Activated CD8-positive, alpha-beta memory T cell treated with anti-CD3 and anti-CD28 coated beads, Interleukin-2, amount 50 U/mL, for 1 hour (primary cell): ENCODE measurements at regions not wholly inside any gene's neighbourhood (a gene's known extent, or its start where the extent isn't known, plus 50 kb on each side); places are given as distances from the start of the nearest gene placed in this dataset.
"Not testable (repeated sequence)": the region's sequence is repeated elsewhere in the genome, so short reads cannot be mapped to it uniquely, and the experiment has no call there.

Experiments
- DNase-seq: peaks from one replicate; pipeline ENCODE4 v3.0.0-alpha.2; 2020; ENCODE audit errors: extremely low read depth

DNA sequence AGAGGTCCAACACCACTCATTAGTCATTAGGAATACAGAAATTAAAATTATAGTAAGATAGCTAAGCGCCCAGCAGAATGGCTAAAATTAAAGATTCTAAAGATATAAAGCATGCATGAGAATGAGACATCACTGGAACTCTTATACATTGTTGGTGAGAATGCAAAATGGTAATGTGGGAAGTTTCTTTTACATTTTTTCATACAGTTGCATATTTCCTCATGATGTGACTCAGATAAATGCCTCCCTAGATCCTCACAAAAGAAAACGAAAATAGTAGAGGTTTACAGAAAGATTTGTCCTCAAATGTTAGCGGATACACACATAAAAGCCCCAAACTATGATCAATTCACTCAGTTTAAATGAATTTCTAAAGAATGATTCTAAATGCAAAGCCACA is 633.7 kb upstream of the GJE1 start:
- no peak for DNase-seq

DNA sequence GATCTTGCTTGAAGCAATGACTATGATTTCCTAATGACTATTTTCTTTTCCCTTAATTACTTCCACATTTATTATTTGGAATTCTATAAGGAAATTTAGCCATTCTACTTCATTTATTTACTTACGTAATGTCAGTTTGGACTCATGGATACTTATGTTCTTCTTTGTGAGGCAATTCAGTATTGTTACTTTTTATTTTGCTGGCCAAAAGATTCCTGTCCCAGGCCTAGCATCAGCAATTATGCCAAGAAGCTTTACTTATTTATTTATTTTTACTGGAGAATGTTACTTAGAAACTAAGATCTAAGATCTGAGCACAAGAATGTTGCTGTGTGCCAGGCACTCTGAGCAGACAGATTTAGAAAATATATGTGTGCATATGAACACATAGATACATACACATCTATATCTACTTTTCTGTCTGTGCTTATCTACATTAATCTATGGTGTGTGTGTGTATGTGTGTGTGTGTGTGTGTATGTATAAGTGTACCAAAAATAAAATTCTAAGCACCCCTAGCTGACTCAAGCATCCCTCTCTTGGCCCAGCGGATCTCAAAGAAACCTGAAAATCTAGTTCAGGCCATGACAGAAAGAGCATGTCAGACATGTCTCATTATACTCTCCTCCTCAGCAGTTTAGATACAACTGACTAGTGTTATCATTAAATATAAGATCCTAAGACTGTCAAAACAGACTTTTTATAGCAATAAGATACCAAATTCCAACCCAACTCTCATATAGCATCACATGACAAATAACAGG is 640.0 kb upstream of the GJE1 start:
- DNase-seq: no peak

DNA sequence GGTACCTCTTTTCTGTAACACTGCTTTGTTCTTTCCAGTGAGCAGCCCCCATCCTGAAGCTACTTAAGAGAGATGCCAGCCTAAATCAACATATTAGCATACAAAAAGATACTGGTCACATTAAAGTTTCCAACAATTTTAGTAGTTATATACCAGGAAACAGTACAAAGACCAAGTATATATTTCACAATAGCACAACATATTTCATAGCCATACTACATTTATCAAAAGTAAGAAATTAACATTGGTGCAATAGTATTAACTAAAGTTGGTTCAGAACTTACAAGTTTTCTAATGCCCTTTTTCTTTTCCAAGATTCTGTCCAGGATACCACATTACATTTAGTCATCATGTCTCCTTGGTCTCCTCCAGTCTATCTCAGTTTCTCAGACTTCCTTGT is 641.0 kb upstream of the GJE1 start:
- DNase-seq: no peak

DNA sequence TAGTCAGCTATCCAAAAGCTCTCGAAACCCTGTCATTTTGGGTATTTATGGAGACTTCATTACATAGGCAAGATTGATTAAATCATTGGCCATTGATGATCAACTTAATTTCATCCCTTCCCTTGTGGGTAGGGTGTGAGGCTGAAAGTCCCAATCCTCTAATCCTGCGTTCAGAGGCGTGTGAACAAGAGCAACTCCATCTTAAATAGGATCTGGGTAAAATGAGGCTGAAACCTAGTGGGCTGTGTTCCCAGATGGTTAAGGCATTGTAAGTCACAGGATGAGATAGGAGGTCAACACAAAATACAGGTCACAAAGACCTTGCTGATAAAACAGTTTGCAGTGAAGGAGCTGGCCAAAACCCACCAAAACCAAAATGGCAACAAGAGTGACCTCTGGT is 641.7 kb upstream of the GJE1 start:
- DNase-seq: no peak

DNA sequence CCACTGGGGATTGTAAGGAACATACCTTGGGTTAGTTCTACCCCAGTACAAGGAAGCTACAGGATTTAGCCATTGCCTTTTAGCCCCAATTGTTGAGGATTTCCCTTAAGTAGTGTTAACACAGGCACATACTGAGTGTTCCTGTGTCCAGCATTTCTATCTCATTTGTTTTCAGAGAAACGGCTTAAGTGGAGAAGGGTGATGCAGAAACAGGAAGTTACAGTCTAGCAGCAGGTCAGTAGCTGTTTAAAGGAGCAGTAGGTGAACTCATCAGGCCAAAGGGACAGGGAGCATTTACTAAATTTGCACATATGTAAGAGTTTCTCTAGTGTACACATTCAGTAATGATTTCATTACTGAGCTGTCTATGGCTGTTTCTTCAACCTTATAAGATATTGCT is 644.2 kb upstream of the GJE1 start:
- no peak for DNase-seq

DNA sequence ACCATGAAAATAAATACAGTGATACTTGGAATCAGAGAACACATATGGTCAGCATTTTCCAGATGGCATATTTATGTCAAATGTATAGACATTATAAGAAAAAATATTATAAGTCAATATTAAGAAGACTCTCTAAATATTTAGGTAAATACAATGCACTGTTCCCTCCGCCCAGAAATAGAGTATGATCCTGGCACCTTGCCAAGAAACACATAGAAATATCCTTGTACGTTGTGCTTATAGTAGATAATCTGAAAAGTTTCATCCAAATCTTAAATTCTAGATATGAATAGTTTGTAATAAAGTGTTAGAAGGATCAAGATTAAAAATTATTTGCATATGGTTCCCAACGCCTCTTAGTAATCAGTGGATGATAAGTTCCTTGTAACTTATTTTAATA is 645.8 kb upstream of the GJE1 start:
- DNase-seq: no peak

DNA sequence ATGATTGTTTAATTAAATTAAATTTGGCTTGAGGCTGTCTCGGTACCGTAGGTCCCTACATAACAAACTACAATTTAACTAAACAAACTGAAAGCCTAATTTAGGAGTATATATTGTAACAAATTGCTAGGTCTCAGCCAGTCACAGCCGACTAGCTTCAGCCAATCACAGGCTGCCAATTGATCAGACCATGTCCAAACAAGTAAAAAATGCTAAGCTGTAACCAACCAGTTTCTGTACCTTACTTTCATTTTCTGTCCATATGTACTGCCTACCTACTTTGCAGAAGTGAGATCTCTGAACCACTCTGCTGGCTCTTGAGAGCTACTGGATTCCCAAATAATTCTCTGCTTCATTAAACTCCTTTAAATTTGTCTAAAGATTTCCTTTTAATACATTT is 648.0 kb upstream of the GJE1 start:
- no peak for DNase-seq

DNA sequence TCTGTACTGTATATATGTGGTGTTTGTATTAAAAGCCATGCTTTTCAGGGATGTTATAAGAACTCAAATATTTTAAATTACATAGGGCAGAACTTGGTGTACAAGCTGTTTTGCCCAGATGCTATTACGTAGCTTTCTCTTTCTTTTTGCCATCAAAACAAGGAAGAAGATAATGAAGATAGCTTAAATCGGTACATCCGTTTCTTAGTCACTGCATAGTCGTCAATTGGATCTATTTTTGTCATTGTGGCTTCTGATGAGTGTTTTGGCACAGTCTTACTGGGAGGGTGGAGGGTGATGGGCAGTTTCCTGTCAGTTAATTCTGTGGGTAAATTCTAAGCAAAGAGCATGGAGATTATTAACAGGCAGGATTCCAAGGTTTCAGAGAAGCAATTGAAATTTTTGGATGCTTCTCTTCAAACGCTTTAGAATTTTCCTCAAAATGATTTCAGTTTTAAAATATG is 649.1 kb upstream of the GJE1 start:
- peak; percentile 34 for DNase-seq

DNA sequence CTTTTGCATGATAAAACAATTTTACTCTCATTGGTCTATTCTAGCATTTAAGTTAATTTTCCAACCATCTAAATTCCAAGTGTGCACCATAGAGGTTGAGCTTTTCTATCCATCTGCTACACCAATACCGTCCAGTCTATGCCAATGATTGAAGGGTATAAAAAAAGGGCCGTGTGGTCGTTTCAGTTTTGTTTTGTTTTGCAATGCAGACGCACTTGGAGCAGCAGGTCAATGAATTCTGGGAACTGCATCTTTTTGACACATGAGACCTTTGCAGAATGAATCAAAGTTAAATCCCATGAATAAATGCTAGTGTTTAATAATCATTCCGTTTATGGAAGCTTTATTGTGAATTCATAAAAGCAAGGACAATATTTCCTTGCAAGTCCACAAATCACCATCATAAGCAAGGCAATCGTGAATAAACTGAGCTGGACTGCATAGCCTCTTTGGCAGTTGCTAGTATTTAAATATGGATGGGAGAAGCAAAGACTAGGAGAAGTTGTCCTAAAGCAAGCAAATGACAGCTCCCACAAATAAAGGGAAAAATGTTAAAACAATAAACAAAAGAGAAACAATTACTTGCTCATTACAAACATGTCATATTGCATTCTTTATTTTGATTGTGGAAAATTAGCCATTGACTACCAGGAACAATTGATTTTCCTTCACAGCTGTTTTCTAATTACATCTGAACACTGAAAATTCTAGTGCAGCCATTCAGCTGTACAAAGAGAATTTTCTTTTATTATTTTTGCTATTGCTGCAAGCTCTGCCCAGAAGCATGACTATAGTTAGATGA is 649.7 kb upstream of the GJE1 start:
- DNase-seq: no peak

DNA sequence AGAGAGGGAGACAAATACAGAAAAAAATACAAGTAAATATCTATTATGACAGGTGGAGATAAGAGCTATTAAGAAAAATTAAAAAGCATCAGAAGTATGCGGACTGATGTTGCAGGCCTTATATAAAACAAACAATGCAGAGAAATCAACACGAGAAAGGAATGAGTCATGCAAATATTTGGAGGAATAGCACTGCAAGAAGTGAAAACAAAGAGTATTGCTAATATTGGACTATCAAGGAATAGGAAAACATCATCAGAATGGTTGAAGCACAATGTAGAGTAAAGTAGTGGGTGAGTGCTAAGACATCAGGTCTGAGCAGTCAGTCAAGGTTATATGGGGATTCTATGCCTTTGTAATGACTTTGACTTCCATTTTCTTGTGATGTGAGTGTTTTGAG is 657.5 kb upstream of the GJE1 start:
- DNase-seq: no peak

DNA sequence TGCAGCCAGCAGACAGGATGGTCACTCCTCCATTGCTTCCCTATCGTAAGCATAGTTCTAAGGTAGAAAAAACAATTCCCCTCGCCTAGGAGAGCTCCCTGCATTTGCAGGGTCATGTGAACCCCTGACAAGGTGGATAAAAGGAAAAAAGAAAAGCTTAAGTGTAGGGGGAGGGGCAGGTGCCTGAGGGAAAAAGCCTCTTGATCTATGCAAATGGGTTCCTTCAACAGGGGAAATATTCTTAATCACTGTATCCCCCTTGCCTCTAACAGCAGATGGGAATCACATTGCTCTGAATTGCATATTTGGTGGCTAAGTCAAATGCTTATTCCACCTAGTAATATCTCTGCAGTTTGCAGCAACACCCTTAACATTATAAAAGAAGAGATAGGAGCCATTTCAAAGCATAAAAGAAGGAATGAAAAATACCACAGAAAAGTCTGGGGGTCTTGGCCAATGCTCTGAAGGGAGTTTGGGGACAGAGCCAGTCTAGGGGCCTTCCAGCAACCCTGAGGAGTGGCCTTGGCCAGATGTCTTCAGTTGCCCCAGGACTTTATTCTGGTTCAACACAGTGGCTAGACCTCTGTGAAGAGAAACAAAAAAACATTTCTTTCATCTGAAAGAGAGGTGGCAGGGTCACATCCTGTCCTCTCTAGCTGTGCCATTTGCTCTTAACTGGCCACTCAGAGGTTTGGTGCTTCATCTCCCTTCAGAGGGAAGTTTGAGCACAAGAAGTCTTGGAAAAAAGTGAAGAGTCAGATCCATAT is 660.4 kb upstream of the GJE1 start:
- DNase-seq: no peak

DNA sequence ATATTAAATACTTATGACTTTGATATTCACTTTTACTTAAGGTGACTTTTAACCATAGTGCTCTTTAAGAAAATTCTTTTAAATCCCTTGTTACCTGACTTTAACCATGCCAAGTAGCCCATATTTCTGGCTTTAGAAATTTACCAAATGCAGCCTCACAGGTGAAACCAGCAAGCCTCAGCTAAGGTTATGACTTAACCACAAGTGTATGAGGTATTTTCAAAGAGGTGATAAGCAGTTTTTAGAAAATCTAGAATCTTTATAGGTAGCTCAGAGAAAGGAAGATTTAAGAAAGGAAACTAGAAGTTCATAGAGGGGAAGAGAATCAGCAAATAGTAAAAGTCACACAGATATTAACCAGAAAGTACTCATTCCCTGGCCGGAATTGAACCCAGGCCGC is 661.9 kb upstream of the GJE1 start:
- no peak for DNase-seq

DNA sequence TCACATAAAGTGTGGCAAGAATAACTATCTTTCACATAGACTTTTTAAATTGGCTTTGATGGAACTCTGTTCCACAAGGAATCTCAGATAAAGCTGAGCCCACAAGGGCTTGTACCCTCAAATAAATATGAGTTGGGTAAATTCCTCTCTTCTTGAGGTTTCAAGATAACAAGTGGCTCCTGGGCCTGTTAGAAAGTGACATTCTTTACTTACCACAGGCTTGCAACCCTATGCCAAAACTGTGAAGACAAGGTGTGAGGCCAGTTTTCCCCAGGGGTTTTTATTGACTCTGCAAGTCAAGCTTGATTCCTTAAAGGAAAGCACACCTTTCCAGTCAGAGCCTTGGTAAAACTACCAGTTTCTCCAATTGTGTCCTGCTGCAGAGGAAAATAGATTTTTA is 664.8 kb upstream of the GJE1 start:
- DNase-seq: no peak

DNA sequence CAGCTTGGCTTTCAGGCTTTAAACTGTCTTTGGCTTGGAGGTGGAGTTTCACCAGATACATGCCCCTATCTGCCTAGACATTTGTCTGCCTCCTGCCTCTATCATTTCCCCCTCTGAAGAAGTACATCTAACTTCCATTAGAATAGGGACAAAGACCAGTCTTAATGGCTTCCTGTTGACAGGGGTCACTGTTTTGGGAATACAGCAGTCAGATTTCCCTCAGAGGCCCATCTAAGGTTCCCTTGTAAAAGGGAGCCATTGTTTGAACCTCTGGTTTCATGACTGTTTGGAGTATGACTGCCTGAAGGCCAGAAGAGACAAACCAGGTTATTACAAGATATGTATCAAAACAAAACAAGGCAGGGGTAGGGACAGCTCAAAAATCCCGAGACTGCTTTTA is 665.7 kb upstream of the GJE1 start:
- no peak for DNase-seq

DNA sequence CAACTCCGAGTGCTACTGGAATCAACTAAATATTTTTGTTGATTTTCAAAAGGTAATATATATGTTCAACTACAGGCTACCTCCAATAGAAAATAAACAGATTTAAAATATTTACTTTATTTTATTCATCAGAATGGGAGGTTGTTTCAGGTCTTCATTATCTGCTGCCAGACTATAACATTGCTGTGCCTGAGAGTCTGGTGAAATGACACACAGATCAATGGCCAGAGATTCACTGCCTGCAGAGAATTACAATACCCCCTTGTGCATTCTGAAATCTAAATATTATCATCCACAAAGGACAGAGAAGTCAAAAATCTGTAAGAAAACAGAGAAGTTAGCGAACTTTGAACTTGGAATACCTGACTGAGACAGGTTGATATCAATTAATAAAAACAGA is 667.8 kb upstream of the GJE1 start:
- no peak for DNase-seq

DNA sequence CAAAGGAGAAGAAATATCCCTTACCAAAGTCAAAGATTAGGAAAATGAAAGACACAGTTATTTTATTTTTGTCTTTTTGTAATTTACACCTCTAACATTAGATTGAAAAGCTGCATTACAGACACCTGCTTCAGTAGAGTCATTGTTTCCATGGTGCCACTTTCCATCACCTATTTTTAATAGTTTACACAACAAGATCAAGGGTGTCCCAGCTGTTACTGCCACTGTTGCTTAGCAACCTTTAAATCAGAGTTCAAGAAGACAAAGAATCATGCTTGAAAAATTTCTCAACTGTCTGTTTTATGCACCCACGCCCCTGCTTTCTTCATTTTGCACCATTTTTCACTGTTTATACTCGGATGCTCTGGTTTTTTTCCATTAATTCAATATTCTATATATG is 668.2 kb upstream of the GJE1 start:
- no peak for DNase-seq

DNA sequence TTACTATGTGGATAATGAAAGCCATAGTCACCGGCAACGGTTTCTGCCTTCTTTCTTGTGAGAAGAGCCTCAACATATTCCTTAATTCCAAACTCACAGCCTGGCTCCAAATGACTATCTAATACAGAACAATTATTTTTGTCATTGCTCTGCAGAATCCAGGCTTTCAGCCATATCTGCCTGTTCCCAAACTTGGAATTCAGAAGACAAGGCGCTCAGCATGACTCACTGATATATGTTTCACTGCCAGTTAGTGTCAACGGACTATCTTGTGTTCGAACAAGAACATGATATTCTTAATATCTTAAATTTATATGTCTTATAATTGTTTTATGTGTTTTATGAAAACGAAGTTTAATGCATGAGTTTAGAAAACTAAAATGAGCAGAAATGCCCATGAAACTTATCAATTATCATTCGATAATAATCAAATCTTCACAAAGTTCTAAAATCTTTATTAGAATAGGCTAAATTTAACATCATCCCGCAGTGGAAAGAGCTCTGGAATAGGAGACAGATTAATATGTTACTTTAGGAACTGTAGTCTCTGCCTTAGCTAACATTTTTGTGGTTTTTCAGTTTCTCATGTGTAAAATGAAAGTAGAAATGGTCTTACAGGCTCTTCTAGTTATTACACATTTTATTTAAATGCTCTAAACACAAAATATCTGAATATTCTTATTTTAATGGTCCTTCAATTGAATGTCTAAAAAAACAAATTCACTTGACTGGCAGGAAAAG is 669.3 kb upstream of the GJE1 start:
- no peak for DNase-seq

DNA sequence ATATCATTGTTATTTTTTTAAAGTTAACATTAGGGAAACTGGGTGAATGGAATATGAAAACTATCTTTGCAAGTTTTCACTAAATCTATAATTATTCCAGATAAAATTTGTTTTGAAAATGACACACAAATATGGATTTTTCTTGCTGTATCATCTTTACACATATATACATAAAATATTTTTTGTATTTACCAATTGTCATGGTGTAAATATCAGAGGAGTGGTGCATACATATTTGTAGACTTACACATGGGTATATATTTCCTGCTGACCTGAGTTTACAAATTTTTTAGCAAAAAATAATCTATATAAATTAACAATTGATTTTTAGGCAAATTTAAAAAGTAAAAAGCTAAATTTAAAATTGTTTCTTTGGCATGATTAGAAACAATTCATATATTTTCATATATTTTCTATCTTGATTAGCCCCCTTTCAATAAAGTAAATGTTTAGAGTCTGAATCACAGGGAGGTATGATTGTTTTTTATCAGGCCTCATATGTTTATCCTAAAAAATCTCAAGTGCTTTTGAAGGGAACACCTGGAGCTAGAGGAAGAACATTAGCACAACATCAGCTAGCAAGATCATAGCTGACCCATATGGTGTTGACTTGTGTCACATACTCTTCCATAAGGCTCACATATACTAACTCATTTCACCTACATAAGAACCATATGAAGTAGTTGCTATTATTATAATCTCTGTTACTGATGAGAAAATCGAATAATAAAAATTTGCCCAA is 671.8 kb upstream of the GJE1 start:
- DNase-seq: no peak

DNA sequence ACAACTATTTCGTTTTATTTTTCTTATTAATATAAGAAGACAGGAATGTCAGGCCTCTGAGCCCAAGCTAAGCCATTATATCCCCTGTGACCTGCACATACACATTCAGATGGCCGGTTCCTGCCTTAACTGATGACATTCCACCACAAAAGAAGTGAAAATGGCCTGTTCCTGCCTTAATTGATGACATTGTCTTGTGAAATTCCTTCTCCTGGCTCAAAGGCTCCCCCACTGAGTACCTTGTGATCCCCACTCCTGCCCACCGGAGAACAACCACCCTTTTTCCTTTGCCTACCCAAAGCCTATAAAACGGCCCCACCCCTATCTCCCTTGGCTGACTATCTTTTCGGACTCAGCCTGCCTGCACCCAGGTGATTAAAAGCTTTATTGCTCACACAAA is 672.5 kb upstream of the GJE1 start:
- DNase-seq: not testable (repeated sequence)

DNA sequence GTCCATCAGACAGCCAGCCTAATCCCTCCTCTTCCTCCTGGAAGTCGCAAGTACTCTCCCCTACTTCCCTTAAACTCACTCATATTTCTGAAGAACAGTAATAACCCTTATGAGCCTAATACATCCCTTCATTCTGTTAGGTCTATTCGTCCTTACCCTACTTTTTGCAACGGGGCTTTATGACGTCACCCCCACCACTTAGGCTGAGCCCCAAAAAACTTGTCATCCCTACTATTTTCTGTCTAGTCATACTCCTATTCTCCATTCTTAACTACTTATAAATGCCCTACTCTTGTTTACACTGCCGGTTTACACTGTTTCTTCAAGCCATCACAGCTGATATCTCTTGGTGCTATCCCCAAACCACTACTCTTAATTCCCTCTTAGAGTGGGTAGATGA is 674.7 kb upstream of the GJE1 start:
- not testable (repeated sequence) for DNase-seq

DNA sequence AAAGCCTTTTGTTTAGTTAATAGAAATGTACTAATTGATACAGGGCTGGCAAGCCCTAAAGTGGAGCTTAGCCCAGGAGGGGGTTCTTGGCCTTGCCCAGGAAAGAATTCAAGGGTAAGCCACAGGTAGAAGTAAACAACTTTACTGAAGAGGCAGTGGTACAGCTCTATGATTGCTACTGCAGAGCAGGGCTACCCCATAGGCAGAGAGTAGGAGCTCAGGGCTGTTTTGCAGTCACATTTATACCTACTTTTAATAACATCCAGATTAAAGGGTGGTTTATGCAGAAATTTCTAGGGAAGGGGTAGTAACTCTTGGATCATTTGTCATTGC is 680.4 kb upstream of the GJE1 start:
- no peak for DNase-seq
